IMR-90 (cell line): ENCODE measurements at regions not wholly inside any gene's neighbourhood (a gene's known extent, or its start where the extent isn't known, plus 50 kb on each side); places are given as distances from the start of the nearest gene placed in this dataset.

Experiments used
- ATAC-seq: fragments of 200-7000 bp; cut with Tn5 transposase; 2 replicates; pipeline ENCODE4 v1.9.1; 2020; ENCODE audit warnings: low read depth, mild to moderate bottlenecking, moderate library complexity
- BruUV-seq: library from RNA; stranded (reverse); fragments of 400-500 nt; replicated peaks from 2 replicates; lab custom pipeline; 2021; lab: Mats Ljungman, UMichigan
- CTCF ChIA-PET: fragments of 300-600 bp; formaldehyde crosslinking; extraction: SDS; loops from one replicate; lab custom pipeline; 2021; ENCODE audit warnings: antibody characterized with exemption; lab: Yijun Ruan, JAX
- POLR2A ChIA-PET: fragments of 300-600 bp; sonication (Branson Sonifier 250); formaldehyde crosslinking; loops from one replicate; lab custom pipeline; 2022; ENCODE audit warnings: antibody characterized with exemption; ENCODE audit not compliant: unreplicated experiment; lab: Charles Lee
- DNase-seq: peaks from one replicate; pipeline ENCODE4 v3.0.0; 2013
- H2AFZ ChIP-seq: replicated peaks from 2 replicates; pipeline ENCODE3; 2013; ENCODE audit warnings: low read length, mild to moderate bottlenecking; ENCODE audit not compliant: poor library complexity
- H2AK5ac ChIP-seq: 2 replicates; pipeline ENCODE4 v1.6.1; 2013; ENCODE audit warnings: low read depth, low read length, inconsistent platforms
- H2AK9ac ChIP-seq: replicated peaks from 2 replicates; pipeline ENCODE3; 2013; ENCODE audit warnings: mild to moderate bottlenecking, low read depth, low read length, moderate library complexity; ENCODE audit not compliant: poor library complexity
- H2BK120ac ChIP-seq: 2 replicates; pipeline ENCODE4 v1.6.1; 2013; ENCODE audit warnings: low read depth, low read length, inconsistent platforms
- H2BK15ac ChIP-seq: 3 replicates; pipeline ENCODE4 v1.6.1; 2013; ENCODE audit warnings: low read depth, low read length, inconsistent platforms
- H2BK20ac ChIP-seq: 2 replicates; pipeline ENCODE4 v1.6.1; 2013; ENCODE audit warnings: low read depth, mild to moderate bottlenecking, inconsistent platforms, low read length, moderate library complexity
- H2BK5ac ChIP-seq: 2 replicates; pipeline ENCODE4 v1.6.1; 2013; ENCODE audit warnings: mild to moderate bottlenecking, low read depth, low read length, inconsistent platforms; ENCODE audit not compliant: poor library complexity, severe bottlenecking
- H3K14ac ChIP-seq: replicated peaks from 2 replicates; pipeline ENCODE4 v1.6.1; 2013; ENCODE audit warnings: low read depth, low read length, inconsistent platforms
- H3K18ac ChIP-seq: 2 replicates; pipeline ENCODE4 v1.6.1; 2013; ENCODE audit warnings: low read depth, low read length, control low read depth
- H3K23ac ChIP-seq: 2 replicates; pipeline ENCODE4 v1.6.1; 2013; ENCODE audit warnings: low read depth, low read length, inconsistent platforms
- H3K27ac ChIP-seq: 2 replicates; pipeline ENCODE4 v1.5.1; 2013; ENCODE audit warnings: mild to moderate bottlenecking, control low read depth, low read length; ENCODE audit not compliant: insufficient read depth
- H3K27me3 ChIP-seq: 2 replicates; pipeline ENCODE4 v1.6.1; 2013; ENCODE audit warnings: low read length; ENCODE audit not compliant: control insufficient read depth, insufficient read depth
- H3K36me3 ChIP-seq: 2 replicates; pipeline ENCODE4 v1.6.1; 2013; ENCODE audit warnings: low read length, mixed read lengths; ENCODE audit not compliant: control insufficient read depth, insufficient read depth
- H3K4ac ChIP-seq: 2 replicates; pipeline ENCODE4 v1.6.1; 2013; ENCODE audit warnings: low read depth, low read length, inconsistent platforms
- H3K4me1 ChIP-seq: 2 replicates; pipeline ENCODE4 v1.6.1; 2013; ENCODE audit warnings: low read length, mixed read lengths; ENCODE audit not compliant: control insufficient read depth, insufficient read depth
- H3K4me2 ChIP-seq: 2 replicates; pipeline ENCODE4 v1.6.1; 2013; ENCODE audit warnings: low read depth, mild to moderate bottlenecking, control low read depth, low read length, moderate library complexity
- H3K4me3 ChIP-seq: 2 replicates; pipeline ENCODE4 v1.5.1; 2013; ENCODE audit warnings: low read depth, mild to moderate bottlenecking, control low read depth, low read length, moderate library complexity; ENCODE audit not compliant: insufficient read depth
- H3K56ac ChIP-seq: 2 replicates; pipeline ENCODE4 v1.6.1; 2013; ENCODE audit warnings: low read length, inconsistent platforms; ENCODE audit not compliant: insufficient read depth; ENCODE audit errors: extremely low read depth
- H3K79me1 ChIP-seq, 2 experiments: 2 replicates each; pipeline ENCODE4 v1.6.1; 2013; ENCODE audit warnings: low read length in 2 of 2, inconsistent platforms in 1 of 2, low read depth in 1 of 2
- H3K9ac ChIP-seq: 2 replicates; pipeline ENCODE4 v1.6.1; 2013; ENCODE audit warnings: low read depth, low read length, control low read depth
- H3K9me1 ChIP-seq: 2 replicates; pipeline ENCODE4 v1.6.1; 2013; ENCODE audit warnings: low read length, inconsistent platforms; ENCODE audit not compliant: insufficient read depth
- H3K9me3 ChIP-seq: 2 replicates; pipeline ENCODE4 v1.6.1; 2013; ENCODE audit warnings: low read length; ENCODE audit not compliant: control insufficient read depth, insufficient read depth
- H4K20me1 ChIP-seq: 2 replicates; pipeline ENCODE4 v1.6.1; 2013; ENCODE audit warnings: low read length, inconsistent platforms; ENCODE audit not compliant: insufficient read depth
- H4K5ac ChIP-seq: 2 replicates; pipeline ENCODE4 v1.6.1; 2013; ENCODE audit warnings: mild to moderate bottlenecking, low read depth, low read length, control low read depth
- H4K8ac ChIP-seq, 2 experiments: 2 replicates each; pipeline ENCODE4 v1.6.1; 2013; ENCODE audit warnings: low read depth in 2 of 2, low read length in 2 of 2, control low read depth in 1 of 2, inconsistent platforms in 1 of 2
- H4K91ac ChIP-seq: 2 replicates; pipeline ENCODE4 v1.6.1; 2013; ENCODE audit warnings: low read depth, low read length, inconsistent platforms; ENCODE audit not compliant: insufficient read depth
- NFE2L2 ChIP-seq: fragments of 150-350 bp; IDR thresholded peaks from 2 replicates; pipeline ENCODE4 v1.6.1; 2016; ENCODE audit warnings: low read depth, mild to moderate bottlenecking, low read length
- POLR2A ChIP-seq: IDR thresholded peaks from 2 replicates; pipeline ENCODE4 v1.6.1; 2012; ENCODE audit warnings: mild to moderate bottlenecking, low read depth, low read length
- RAD21 ChIP-seq: IDR thresholded peaks from 2 replicates; pipeline ENCODE4 v1.6.1; 2012; ENCODE audit warnings: low read length, improper control_type of control experiment
- WGBS, 2 experiments: methylation state at CpG; one replicate each; pipeline versions ENCODE4 v1.1.5 to v1.1.7; 2013; ENCODE audit warnings: missing lambda C conversion rate in 2 of 2; ENCODE audit not compliant: insufficient read length in 1 of 2; ENCODE audit errors: extremely low coverage in 2 of 2; 5-methylcytosine and 5-hydroxymethylcytosine counted together
- dilution Hi-C: fragments of 300-500 bp; cut with HindIII; formaldehyde crosslinking; loops from one replicate; pipeline ENCODE4 v1.14.3; 2018; ENCODE audit warnings: low sequenced_read_pairs; ENCODE audit not compliant: unreplicated experiment
- in situ Hi-C: fragments of 300-500 bp; cut with MboI; formaldehyde crosslinking; loops from 3 replicates; pipeline ENCODE4 v1.14.3; 2019; ENCODE audit warnings: low sequenced_read_pairs, inconsistent platforms, mixed read lengths
- intact Hi-C: fragments of 100-400 bp; cut with micrococcal nuclease; formaldehyde crosslinking; loops from 2 replicates; pipeline ENCODE4 v1.10.0; 2022
- TF ChIP-seq, protein P1 (sequence below): fragments of 150-350 bp; IDR thresholded peaks from 2 replicates; pipeline ENCODE4 v1.6.1; 2016; ENCODE audit warnings: low read depth, mild to moderate bottlenecking, low read length, moderate library complexity, borderline replicate concordance

GRCh38 chr4:149983401-149983800 is 94.8 kb upstream of the DCLK2 start:
- Histone ChIP-seq H4K8ac (no peak overlapping the region), H2BK5ac (no peak overlapping the region), H3K4me2 (no peak overlapping the region), H3K14ac (no peak overlapping the region), H4K20me1 (no peaks in the 10 kb centered on the region), H3K9me1 (0 out of 2 replicates have a peak, but pooled peaks cover 3% of the 10 kb centered on the region), H3K9me3 (no peaks in the 10 kb centered on the region), H2BK120ac (no peak overlapping the region), H3K9ac (no peak overlapping the region), H2BK15ac (no peak overlapping the region), H3K36me3 (no peaks in the 10 kb centered on the region), H4K91ac (no peak overlapping the region), H3K18ac (no peak overlapping the region), H3K4me1 (peaks cover 3% of the 10 kb centered on the region; the same call in 1 of the 2 replicates), H2AFZ (no peak overlapping the region), H3K27ac (no peak overlapping the region), H3K56ac (no peak overlapping the region), H3K23ac (no peak overlapping the region), H3K27me3 (no peaks in the 10 kb centered on the region), H2AK5ac (no peak overlapping the region), H3K4me3 (no peak overlapping the region), H2BK20ac (no peak overlapping the region), H3K79me1 (no peaks in the 10 kb centered on the region), H4K5ac (no peak overlapping the region), H3K4ac (no peak overlapping the region), H2AK9ac (no peak overlapping the region)
- no TSS peak for BruUV-seq
- dilution Hi-C loops (no loop called here), in situ Hi-C loops (loop anchor here (10.0 kb wide), 1 partner anchor 891 kb away; no protein-coding TSS in a partner anchor), intact Hi-C loops (loop anchor here (10.0 kb wide), 1 partner anchor 1111 kb away; the partner anchor contains the start of gene RPS3A)
- ChIA-PET CTCF (interaction anchor here (1.1 kb wide), 1 partner anchor 259 kb away, joined by 3 read pairs; no protein-coding TSS in a partner anchor), POLR2A (interaction anchor here (0.5 kb wide), 1 partner anchor 46 kb away, joined by 3 read pairs; no protein-coding TSS in a partner anchor)
- TF ChIP-seq, protein P1, sequence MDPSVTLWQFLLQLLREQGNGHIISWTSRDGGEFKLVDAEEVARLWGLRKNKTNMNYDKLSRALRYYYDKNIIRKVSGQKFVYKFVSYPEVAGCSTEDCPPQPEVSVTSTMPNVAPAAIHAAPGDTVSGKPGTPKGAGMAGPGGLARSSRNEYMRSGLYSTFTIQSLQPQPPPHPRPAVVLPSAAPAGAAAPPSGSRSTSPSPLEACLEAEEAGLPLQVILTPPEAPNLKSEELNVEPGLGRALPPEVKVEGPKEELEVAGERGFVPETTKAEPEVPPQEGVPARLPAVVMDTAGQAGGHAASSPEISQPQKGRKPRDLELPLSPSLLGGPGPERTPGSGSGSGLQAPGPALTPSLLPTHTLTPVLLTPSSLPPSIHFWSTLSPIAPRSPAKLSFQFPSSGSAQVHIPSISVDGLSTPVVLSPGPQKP, result no peak
- no peak for TF ChIP-seq NFE2L2
- TF ChIP-seq RAD21, result no peak
- TF ChIP-seq POLR2A, result no peak
- no peak for DNase-seq
- ATAC-seq, result no peak
- no CpG with 5 or more reads among the region's 2 CpGs for WGBS, 2 experiments
